Gastrocnemius medialis (tissue), 4 donors: ENCODE measurements at regions not wholly inside any gene's neighbourhood (a gene's known extent, or its start where the extent isn't known, plus 50 kb on each side); places are given as distances from the start of the nearest gene placed in this dataset.

Experiments used
- CTCF ChIP-seq, 5 experiments: fragments of 450-650 bp in 3 of 5; fragments of 200-600 bp in 2 of 5; sonication (generic) in 2 of 5; IDR thresholded peaks in 4 of 5; conservative IDR thresholded peaks in 1 of 5; 1 replicate in 4 of 5; 2 replicates in 1 of 5; pipeline ENCODE4 v1.5.1; 2016 to 2019; ENCODE audit warnings: antibody characterized with exemption in 5 of 5, mild to moderate bottlenecking in 3 of 5, moderate library complexity in 3 of 5
- POLR2A ChIP-seq, 2 donors: fragments of 450-650 bp; IDR thresholded peaks; one replicate each; pipeline ENCODE4 v1.6.1; 2017; ENCODE audit warnings: antibody characterized with exemption in 2 of 2, mild to moderate bottlenecking in 2 of 2, moderate library complexity in 2 of 2

- TF ChIP-seq POLR2A (IDR thresholded peaks at IDR 0.05) (no peak), CTCF (IDR thresholded peaks at IDR 0.05 in 4 of 5, conservative IDR thresholded peaks at IDR 0.05 in 1 of 5) (no peak)
These were observed 243.3 kb downstream of the PRL start for GRCh38 chr6:22053391-22053997.
